Erythroblast (primary cell): ENCODE measurements at regions not wholly inside any gene's neighbourhood (a gene's known extent, or its start where the extent isn't known, plus 50 kb on each side); places are given as distances from the start of the nearest gene placed in this dataset.

Experiments
- GATA1 ChIP-seq: IDR thresholded peaks from 2 replicates; pipeline ENCODE4 v1.6.1; 2011; ENCODE audit warnings: low read depth, mild to moderate bottlenecking, control low read depth, low read length, moderate library complexity
- POLR2A ChIP-seq: IDR thresholded peaks from 2 replicates; pipeline ENCODE4 v1.6.1; 2011; ENCODE audit warnings: mild to moderate bottlenecking, low read length

DNA sequence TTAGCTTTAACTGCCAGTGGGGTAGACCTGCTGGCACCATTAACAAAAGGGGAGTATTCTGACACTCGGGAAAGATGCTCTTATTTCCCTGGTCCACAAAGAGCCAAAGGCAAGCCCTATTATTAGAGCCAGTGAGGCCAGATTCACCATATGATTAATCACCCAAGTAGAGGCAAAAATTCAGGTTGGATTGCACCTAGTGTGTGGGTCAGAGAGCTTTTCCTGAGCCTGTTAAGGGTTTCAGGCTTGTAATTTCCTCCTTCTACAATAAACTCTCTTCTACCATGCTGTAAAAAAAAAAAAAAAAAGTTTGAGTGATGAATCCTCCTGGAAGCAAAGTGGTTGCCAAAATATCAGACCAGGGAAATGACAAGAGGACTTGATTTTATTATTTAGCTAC, 163.5 kb downstream of the MBL2 start:
- TF ChIP-seq POLR2A (no peak), GATA1 (no peak)
